Nucleus accumbens (tissue), 56 donors: ENCODE measurements at regions not wholly inside any gene's neighbourhood (a gene's known extent, or its start where the extent isn't known, plus 50 kb on each side); places are given as distances from the start of the nearest gene placed in this dataset.

Experiments used
- DNase-seq, 56 donors: peaks; one replicate each; lab custom pipeline; 2025; lab: John Stamatoyannopoulos, UW

DNA sequence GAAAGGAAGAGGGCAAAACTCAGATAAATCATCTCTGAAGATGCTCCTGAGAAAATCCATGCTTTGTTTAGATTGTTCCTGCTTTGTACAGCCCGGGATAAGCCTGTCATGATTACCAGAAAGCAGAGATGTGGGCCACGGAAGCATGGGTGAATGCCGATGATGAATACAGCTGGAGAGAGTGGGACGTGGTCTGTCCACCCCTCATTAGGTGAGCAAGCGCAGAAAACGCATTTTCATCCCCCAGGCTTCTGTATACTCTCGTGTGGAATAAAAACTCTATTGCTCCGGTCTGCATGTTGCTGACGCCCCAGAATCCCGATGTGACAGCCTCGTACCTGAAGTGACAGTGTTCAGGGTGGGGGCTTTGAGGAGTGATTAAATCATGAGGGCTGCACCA lies 52.0 kb upstream of the SALL3 start:
- no peak for DNase-seq

DNA sequence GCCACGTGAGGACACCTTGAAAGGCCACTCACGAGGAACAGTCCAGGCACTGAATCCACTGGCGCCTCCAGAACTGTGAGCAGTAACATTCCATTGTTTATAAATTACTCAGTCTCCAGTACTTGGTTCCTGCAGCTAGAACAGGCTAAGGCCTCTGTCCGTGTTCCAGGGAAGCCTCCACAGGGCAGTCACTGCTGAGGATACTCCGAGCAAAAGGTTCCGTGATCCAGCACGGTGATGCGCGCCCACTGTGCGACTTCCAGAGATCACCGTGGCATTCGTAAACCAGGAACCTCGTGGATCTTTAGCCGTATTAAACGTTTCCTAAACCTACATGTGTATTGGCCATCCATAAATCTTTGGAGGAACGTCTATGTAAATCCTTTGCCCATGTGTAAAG lies 51.5 kb upstream of the SALL3 start:
- no peak for DNase-seq

DNA sequence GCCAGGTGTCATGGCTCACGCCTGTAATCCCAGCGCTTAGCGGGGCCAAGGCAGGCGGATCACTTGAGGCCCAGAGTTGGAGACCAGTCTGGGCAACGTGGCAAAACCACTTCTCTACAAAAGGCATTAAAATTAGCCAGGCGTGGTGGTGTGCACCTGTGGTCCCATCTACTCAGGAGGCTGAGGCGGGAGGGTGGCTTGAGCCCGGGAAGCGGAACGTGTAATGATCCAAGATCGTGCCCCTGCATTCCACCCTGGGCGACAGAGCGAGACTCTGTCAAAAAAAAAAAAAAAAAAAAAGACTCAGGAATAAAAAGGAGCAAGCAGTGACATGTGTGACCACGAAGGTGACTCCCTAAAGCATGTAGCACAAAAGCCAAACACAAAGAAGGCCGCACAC lies 50.1 kb upstream of the SALL3 start:
- DNase-seq = no peak
